HS-27A (cell line): ENCODE measurements at regions not wholly inside any gene's neighbourhood (a gene's known extent, or its start where the extent isn't known, plus 50 kb on each side); places are given as distances from the start of the nearest gene placed in this dataset.
"Not testable (repeated sequence)": the region's sequence is repeated elsewhere in the genome, so short reads cannot be mapped to it uniquely, and the experiment has no call there.

ENCODE experiments used
- DNase-seq: peaks from one replicate; pipeline ENCODE4 v3.0.0-alpha.2; 2012; ENCODE audit warnings: low read depth, missing footprints

DNA sequence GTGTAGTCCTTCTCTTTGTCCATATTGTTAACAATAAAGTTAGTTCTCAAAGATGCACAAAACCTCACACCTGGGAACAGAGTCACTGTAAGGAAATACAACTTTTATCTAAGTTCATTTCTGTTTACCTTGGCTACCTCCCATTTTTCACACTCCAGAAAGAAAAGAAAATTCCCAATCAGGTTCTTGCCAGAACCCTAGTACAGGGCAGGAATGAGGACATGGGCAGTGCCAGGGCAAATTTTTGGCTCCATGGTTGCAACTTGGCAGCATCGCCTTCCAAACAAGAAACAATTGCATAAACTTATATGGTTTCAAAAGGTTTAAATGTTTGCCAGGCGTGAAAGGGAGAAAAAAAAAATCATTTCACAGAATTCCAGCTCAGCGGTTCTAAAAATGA is 296.3 kb upstream of the PRKD1 start:
- DNase-seq, result no peak

DNA sequence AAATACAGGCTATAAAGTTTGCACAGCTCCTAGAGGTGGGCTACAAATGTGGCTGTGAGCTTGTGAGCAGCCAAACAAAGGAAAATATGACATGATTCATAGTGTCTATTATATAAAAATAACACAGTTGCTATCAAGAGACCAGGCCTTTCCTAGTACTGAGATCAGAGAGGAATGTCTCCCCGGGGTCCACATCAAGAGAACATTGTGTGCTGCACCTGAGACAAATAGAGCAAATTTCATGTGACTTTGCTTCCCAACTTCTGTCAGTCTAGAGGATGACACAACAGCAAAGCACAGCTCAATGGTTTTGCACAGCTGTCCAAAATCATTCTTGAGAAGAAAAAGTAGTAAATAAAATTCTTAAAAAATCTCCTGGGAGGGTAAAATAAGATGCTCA is 297.5 kb upstream of the PRKD1 start:
- no peak for DNase-seq

GRCh38 chr14:30227436-30227835 is 299.8 kb upstream of the PRKD1 start:
- DNase-seq, result no peak

GRCh38 chr14:30227876-30228275 is 300.2 kb upstream of the PRKD1 start:
- DNase-seq, result no peak

GRCh38 chr14:30230719-30231118 is 303.1 kb upstream of the PRKD1 start:
- DNase-seq, result no peak

GRCh38 chr14:30234966-30235365 is 307.3 kb upstream of the PRKD1 start:
- DNase-seq, result no peak

DNA sequence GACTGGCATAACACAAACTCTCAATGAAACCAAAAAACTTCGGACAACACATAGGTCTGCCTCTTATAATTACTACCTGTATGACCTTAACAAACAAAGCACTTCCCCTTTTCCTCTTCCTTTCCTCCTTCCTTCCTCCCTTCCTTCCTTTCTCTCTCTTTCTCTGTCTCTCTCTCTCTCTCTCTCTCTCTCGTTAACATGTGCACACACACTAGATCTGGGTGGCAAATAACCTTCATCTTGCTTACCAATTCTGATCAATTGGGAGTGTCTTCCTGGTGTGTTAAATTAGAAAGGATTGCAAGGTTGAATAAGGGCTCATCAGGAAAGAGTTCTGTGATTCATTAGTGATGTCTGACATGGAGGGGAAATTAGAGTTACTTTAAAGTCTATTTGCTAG is 307.8 kb upstream of the PRKD1 start:
- DNase-seq, result no peak

DNA sequence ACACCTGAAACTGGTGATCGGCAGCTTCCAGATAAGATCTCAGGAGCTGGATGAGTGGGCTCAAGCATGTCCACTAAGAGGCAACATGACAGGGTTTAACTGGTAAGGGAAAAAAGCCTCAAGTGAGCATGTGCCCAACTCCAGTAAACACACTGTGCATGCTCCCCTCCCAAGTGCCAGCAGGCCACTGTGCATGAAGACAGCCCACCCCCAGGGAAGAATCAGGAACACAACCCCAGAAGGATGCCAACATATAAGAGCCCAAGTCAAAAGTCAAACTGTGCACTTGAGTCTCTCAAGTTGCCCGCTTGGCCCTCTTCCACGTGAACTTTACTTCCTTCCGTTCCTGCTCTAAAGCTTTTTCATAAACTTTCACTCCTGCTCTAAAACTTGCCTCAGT is 311.3 kb upstream of the PRKD1 start:
- no peak for DNase-seq

DNA sequence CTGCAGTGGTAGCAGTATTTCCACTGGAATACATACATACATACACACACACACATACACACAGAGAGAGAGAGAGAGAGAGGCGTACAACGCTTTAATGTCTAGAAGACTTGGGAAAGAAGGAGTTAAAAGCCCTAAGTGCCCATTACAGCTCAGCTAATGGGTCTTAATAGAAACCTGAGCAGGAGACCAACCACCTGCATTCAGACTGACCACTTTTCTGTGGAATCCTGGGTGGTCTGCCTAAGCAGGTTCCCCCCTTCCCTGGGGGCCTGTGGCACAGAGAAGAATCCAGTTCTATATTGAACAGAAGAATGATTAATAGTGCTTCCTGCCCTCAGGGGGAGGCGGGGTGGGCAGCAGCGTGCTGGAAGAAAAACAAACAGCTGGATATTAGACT is 312.4 kb upstream of the PRKD1 start:
- DNase-seq, result no peak

DNA sequence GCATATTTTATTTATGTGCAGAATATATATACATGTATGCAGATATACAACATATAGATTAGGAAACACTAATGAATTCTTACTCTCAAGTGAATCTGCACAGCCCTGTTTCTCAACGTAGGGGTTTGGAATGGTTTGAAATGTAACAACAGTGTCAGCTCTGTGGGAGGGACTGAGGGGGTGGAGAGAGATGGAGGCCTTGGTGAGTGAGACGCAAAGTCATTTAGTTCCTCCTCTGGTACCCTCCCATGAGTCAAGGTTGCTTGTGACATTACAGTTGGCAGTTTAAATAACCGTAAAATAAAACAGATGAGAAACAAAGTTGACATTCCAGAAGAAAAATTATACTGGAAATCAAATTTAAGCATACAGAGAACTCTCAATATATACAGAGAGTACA is 313.0 kb upstream of the PRKD1 start:
- DNase-seq, result no peak

DNA sequence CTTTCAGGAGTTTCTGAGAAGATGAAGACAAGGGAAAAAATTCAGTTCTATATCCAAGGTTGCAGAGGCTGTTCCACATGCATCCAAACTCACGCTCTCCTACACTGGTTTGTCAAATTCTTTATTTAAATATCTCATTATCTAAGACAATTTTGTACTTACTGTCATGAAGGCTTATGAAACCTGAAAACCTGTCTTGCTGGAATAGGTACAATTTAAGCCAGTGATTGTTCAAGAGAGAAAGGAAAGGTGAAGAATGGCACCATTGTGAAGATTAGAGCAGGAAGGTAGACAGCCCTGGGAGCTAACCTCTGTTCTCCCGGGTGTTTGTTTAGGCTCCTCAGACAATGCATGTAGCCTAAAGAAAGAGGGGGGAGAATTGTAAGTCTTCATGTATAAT is 315.1 kb upstream of the PRKD1 start:
- DNase-seq, result no peak

GRCh38 chr14:30243207-30243606 is 315.6 kb upstream of the PRKD1 start:
- DNase-seq, result no peak

DNA sequence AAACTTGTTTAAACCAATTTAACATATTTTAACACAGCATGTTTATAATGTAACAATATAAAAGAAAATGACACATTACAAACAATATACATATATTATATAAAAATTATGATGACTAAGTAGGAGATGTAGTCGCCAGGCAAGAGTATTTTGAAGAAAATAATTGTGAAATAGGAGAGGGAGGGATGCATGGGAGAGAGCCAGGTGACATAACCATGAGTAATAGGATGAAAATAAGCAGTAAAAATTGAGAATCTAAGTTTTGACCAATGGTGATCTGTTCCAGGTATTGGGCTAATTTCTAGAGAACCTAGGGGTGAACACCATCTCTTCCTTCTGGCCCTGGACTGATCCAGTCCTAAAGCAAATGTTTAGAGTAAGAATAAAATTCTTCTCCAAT is 315.2 kb upstream of the G2E3 start:
- no peak for DNase-seq

DNA sequence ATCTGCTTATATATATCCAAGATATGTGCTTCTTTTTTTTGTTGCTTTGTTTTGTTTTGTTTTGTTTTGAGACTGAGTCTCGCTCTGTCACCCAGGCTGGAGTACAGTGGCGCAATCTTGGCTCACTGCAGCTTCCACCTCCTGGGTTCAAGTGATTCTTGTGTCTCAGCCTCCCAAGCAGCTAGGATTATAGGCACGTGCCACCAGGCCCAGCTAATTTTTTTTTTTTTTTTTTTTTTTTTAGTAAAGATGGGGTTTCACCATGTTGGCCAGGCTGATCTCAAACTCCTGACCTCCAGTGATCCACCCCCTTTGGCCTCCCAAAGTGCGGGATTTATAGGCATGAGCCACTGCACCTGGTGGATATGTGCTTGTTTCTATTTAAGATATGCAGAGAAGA is 314.6 kb upstream of the G2E3 start:
- not testable (repeated sequence) for DNase-seq

- DNase-seq, result no peak
These were observed 307.9 kb upstream of the G2E3 start for GRCh38 chr14:30251017-30251416.

DNA sequence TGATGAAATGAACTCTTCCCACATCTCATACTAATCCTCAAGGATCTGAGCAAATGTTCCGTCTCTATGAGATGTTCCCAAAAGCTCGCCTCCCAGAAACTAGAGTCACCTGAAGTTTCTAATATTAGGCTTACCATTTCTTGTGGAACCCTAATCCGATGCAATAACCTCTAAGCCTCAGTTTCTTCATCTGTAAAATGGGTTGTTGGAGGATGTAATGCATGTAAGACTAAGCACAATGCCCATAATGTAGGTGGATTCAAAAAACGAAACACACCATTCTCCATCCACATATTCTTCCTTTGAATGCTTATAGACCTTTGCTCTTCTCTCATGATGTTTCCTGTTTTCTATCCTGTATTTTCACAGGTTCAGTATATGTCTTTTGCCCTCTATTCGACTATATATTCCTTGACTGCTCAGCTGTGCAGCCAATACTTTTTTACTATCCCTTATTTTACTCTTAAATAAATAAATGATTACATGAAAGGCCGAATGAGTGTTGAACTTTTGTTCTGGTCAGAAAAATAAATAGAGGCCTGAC is 307.3 kb upstream of the G2E3 start:
- DNase-seq, result no peak

- no peak for DNase-seq
These were observed 306.8 kb upstream of the G2E3 start for GRCh38 chr14:30252151-30252550.

DNA sequence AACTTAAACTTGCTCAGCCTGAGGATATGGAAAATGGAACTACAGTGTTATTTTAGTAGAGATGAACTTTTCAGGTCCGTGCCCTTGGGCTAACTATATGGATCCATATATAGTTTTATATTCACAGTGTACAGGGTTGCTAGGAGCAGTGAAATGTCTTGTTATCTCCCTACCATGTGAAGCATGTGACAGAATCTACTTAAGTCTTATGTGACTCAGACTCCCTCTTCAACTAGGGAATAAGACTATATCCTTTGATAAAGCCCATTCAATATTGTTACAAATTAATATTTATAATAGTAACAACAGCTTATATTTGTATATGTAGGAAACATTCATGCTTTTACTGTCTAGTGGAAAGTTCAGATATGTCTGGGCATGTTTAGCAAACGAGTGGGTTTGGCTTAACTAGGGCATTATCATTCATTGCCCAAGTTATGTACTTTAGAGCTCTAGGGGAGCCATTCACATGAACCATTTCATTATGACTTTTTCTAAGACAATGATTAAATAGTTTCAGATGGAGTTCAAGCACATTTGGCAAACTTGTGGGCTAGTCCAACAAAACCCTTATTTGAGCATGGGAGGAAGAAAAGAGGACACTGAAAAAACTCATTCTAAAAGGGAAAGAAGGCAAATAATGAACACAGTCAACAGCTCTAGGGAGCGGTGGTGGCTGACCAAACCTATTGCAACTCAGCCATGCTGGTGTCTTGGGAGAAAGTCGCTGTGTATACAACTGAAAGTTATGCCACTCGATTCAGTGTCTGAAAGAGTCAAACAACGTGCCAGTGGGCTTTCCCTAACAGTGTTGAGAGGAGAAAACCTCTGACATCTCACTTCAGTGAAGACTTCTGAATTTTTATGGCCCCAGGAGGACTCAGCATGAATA is 305.9 kb upstream of the G2E3 start:
- DNase-seq, result no peak

DNA sequence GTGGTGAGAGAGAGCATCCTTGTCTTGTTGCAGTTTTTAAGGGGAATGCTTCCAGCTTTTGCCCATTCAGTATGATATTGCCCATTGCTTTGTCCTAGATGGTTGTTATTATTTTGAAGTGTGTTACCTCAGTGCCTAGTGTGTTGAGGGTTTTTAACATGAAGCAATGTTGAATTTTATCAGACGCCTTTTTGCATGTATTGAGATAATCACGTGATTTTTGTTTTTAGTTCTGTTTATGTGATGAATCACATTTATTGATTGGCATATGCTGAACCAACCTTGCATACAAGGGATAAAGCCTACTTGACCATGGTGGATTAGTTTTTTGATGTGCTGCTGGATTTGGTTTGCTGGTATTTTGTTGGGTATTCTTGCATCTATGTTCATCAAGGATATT is 302.3 kb upstream of the G2E3 start:
- DNase-seq, result no peak

DNA sequence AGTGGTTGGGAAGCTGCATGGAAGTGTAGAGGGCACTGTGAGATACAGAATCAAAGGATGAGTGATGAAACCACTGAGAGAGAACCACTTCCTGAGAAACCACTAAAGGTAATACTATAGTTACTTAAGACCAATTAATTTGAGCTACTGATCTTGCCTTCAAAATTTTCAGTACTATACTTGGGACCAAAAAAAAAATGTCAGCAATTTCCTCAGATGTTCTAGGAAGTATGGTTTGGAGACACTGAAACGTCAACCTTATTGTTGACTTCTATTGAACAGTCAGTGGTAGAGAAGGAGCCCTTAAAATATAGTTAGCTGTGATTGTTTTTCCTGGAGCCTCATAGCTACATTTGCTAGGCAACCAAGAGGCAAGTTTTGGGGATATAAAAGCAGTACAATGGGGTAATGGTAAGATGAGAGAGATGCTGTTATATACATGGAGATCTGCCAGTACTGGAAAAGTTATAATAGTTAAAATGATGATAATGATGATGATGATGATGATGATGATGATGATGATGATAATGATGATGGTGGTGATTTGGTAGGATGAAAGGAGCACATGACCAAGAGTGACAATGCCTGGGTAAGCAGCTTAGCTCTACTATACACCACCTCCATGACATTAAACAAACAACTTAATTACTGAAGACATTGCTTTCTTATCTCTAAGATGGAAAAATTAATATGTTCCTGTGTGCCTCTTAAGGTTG is 300.9 kb upstream of the G2E3 start:
- no peak for DNase-seq

DNA sequence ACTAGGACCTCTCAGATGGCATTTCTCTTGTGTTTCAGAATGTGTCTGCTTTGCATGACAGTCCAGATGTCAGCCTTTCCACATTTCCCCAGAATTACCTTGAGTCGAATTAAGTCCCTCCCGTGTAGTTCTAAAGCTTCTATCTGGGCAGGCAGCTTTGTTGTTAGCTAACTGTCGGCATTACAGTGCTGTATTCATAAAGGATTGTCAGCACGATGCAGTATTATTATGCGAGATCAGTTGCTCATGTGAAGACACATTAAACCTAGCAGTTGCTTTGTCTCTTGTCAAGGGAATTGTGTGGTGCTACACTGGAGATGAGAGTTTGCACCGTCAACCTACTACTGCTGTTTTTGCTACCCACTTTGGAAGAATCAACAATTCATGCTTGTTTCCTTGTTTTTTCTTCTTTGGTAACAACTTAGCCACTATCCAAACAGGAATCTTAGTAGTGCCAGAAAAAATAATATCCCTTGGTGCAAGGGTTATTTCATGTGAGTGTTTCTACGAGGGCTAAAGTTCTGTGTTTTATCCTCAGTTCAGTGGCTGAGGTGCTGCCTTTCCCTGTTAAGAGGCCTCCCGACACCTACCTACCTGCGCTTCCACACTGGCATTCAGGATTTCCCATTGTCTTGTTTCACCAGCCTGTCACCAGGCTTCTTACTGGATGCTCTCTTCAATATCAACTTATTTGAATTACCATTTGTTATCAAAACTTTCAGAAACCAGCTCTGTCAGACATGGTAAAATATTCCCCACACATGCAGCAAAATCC is 297.9 kb upstream of the G2E3 start:
- DNase-seq, result no peak

GRCh38 chr14:30264161-30264560 is 294.8 kb upstream of the G2E3 start:
- no peak for DNase-seq

DNA sequence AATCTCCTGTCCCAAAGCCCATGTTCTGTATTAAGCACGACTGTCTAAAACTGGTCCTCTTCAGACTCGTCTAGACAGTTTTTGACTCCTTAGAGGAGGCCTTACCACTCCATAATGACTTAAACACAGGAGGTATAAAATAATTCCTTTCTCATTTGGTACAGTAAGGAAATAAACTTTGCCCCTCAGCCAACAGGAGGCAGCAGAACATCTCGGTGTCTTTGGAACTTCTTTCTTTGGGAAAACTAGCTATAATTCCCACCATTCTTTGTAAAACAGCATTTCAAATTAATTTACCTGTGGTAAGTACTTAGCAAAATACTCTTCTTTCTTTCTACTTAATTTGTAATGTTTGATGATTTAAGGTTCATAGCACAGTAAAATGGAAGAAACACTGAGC is 292.7 kb upstream of the G2E3 start:
- no peak for DNase-seq
